ENCODE measurements at regions not wholly inside any gene's neighbourhood (a gene's known extent, or its start where the extent isn't known, plus 50 kb on each side); places are given as distances from the start of the nearest gene placed in this dataset.

GRCh38 chr2:240348522-240348921 is 86.9 kb upstream of the GPC1 start:
- DNase-seq: no peak

- no peak for DNase-seq
These were observed 86.1 kb upstream of the GPC1 start for GRCh38 chr2:240349133-240350005.

- DNase-seq: no peak
These were observed 85.5 kb upstream of the GPC1 start for GRCh38 chr2:240350006-240350355.

- no peak for DNase-seq
These were observed 84.8 kb upstream of the GPC1 start for GRCh38 chr2:240350696-240351087.

GRCh38 chr2:240351088-240351741 is 84.2 kb upstream of the GPC1 start:
- DNase-seq: no peak

- DNase-seq: no peak
These were observed 83.5 kb upstream of the GPC1 start for GRCh38 chr2:240351826-240352426.

- no peak for DNase-seq
These were observed 82.2 kb upstream of the GPC1 start for GRCh38 chr2:240353086-240353798.

- no peak for DNase-seq
These were observed 81.5 kb upstream of the GPC1 start for GRCh38 chr2:240353944-240354343.

- no peak for DNase-seq
These were observed 80.2 kb upstream of the GPC1 start for GRCh38 chr2:240355001-240355891.

GRCh38 chr2:240355962-240356361 is 79.5 kb upstream of the GPC1 start:
- DNase-seq: no peak

- DNase-seq: no peak
These were observed 78.5 kb upstream of the GPC1 start for GRCh38 chr2:240356700-240357640.

GRCh38 chr2:240357641-240358012 is 77.8 kb upstream of the GPC1 start:
- DNase-seq: no peak

GRCh38 chr2:240358080-240358479 is 77.4 kb upstream of the GPC1 start:
- no peak for DNase-seq

GRCh38 chr2:240358821-240359397 is 76.6 kb upstream of the GPC1 start:
- no peak for DNase-seq

GRCh38 chr2:240359695-240360094 is 75.8 kb upstream of the GPC1 start:
- no peak for DNase-seq

GRCh38 chr2:240360645-240361475 is 74.6 kb upstream of the GPC1 start:
- no peak for DNase-seq

- no peak for DNase-seq
These were observed 73.2 kb upstream of the GPC1 start for GRCh38 chr2:240362216-240362755.

GRCh38 chr2:240362826-240363745 is 72.4 kb upstream of the GPC1 start:
- DNase-seq: no peak

Data from activated CD4-positive, alpha-beta T cell treated with anti-CD3 and anti-CD28 coated beads, Interleukin-2, amount 50 U/mL, for 4 hours (primary cell).